ENCODE measurements at regions not wholly inside any gene's neighbourhood (a gene's known extent, or its start where the extent isn't known, plus 50 kb on each side); places are given as distances from the start of the nearest gene placed in this dataset.
"Not testable (repeated sequence)": the region's sequence is repeated elsewhere in the genome, so short reads cannot be mapped to it uniquely, and the experiment has no call there.

DNA sequence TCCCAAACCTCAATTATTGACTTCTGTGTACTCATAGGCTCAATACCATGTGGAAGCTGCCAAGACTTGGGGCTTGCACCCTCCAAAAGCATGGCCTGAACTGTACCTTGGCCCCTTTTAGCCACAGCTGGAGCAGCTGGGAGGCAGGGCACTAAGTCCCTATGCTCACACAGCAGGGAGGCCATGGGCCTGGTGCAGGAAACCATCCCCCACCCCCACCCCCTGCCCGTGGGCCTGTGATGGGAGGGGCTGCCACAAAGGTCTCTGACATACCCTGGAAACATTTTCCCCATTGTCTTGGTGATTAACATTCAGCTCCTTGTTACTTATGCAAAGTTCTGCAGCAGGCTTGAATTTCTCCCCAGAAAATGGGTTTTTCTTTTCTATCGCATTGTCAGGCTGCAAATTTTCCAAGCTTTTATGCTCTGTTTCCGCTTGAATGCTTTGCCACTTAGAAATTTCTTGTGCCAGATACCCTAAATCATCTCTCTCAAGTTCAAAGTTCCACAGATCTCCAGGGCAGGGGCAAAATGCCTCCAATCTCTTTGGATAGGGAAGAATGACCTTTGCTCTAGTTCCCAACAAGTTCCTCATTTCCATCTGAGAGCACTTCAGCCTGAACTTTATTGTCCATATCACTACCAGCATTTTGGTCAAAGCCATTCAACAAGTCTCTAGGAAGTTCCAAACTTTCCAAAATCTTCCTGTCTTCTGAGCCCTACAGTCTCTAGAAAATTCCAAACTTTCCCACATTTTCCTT, 141.8 kb downstream of the AHR start:
- not testable (repeated sequence) for DNase-seq (ENCODE audit: low spot score)

GRCh38 chr7:17440831-17441230, 142.4 kb downstream of the AHR start:
- no peak for DNase-seq (ENCODE audit: low spot score)

- DNase-seq (ENCODE audit: low spot score), result no peak
These were observed 143.1 kb downstream of the AHR start for GRCh38 chr7:17441557-17441956.

DNA sequence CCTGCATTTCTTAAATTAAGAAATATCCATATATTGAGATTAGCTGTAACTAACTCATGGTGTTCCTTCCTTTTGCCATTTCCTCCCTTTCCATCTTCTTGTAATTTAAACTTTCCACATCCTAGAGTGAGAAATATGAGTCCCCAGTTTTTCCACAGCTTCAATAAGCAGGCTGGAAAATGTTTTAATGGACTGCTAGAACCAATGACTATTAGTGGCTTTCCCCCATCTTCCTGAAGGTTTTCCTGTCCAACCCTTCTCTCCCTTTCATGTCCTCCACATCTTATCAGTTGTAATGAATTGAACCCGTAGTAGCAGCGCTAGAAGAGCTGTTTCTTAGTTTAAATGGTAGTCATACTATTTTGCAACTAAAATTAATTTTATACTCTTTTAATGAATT, 145.7 kb downstream of the AHR start:
- no peak for DNase-seq (ENCODE audit: low spot score)

DNA sequence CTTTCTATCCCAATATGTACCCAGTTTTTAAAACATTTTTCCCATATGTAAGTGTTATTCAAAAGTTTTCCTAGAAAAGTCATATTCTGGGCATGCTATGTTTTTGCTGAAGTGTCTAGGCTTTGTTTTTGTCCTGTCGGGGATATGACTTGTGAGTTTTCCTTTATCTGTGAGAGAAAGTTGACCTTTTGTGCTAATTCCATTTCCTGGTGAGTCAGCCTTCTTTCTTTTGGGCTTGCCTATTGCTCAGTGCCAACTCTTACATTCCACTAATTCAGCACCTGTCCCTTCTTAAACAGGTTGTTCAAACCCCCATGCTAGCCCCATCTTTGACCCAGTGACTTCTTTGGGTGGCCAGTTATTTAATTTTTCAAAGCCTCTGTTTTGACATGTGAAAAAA, 146.2 kb downstream of the AHR start:
- DNase-seq (ENCODE audit: low spot score), result peak; percentile 86

GRCh38 chr7:17446340-17446739, 147.9 kb downstream of the AHR start:
- DNase-seq (ENCODE audit: low spot score), result no peak

DNA sequence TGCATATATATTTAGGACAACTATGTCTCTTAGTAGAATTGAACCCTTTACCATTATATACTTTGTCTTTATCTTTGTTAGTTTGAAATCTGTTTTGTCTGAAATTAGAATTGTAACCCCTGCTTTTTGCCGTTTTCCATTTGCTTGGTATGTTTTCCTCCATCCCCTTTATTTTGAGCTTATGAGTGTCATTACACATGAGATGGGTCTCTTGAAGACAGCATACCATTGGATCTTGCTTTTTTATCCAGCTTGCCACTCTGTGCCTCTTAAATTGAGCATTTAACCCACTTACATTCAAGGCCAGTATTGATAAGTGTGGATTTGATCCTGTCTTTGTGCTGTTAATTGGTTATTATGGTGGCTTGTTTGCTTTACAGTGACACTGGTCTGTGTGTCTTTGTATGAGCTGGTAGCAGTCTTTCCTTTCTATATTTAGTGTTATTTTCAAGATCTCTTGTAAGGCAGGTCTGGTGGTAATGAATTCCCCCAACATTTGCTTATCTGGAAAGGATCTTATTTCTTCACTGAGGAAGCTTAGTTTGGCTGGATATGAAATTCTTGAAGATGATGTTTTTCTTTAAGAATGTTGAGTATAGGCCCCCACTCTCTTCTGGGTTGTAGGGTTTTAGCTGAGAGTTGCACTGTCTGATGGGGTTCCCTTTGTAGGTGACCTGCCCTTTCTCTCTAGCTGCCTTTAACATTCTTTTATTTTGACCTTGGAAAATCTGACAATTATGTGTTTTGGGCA, 149.5 kb downstream of the AHR start:
- no peak for DNase-seq (ENCODE audit: low spot score)

GRCh38 chr7:17448479-17449423, 150.3 kb downstream of the AHR start:
- no peak for DNase-seq (ENCODE audit: low spot score)

- DNase-seq (ENCODE audit: low spot score), result no peak
These were observed 158.1 kb downstream of the AHR start for GRCh38 chr7:17456541-17456940.

DNA sequence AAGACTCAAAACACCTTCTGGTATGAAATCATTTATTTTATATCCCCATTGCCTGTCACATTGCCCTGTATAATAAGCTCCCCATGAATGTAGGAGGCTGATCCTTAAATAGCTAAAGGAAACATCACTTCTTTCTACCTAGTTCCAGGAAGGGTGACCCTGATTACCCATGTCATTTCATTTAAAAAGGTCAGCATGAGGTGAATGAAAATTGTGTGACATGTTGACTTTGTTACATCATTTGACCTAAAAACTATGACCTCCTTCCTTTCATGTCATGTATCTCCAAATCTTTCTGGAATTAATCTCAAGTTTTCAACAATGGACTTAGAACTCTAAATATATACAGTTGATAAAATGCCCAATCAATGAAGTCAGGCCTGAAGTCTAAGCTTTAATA, 161.5 kb downstream of the AHR start:
- no peak for DNase-seq (ENCODE audit: low spot score)

- DNase-seq (ENCODE audit: low spot score), result no peak
These were observed 162.2 kb downstream of the AHR start for GRCh38 chr7:17460665-17461064.

- peak; percentile 65 for DNase-seq (ENCODE audit: low spot score)
These were observed 163.7 kb downstream of the AHR start for GRCh38 chr7:17462131-17462631.

GRCh38 chr7:17463511-17464085, 165.1 kb downstream of the AHR start:
- no peak for DNase-seq (ENCODE audit: low spot score)

DNA sequence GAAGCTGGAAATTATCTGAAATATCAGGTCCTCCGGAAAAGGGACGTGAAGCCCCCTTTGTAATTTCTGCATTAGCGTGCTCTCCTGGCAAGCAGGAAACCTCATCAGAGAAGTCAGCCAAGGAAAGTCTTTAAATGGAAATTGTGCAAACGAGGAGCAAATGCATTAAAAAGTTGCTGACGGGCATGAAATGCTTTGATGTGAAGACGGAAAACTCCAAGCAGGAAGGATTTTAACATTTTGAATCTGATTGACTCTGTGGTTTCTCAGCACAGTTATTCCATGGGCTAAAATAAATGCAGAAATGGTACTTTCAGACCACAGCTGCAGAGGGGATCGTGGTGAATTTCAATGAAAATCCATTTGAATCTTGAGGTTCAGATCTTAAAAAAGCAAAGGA, 167.8 kb downstream of the AHR start:
- no peak for DNase-seq (ENCODE audit: low spot score)

DNA sequence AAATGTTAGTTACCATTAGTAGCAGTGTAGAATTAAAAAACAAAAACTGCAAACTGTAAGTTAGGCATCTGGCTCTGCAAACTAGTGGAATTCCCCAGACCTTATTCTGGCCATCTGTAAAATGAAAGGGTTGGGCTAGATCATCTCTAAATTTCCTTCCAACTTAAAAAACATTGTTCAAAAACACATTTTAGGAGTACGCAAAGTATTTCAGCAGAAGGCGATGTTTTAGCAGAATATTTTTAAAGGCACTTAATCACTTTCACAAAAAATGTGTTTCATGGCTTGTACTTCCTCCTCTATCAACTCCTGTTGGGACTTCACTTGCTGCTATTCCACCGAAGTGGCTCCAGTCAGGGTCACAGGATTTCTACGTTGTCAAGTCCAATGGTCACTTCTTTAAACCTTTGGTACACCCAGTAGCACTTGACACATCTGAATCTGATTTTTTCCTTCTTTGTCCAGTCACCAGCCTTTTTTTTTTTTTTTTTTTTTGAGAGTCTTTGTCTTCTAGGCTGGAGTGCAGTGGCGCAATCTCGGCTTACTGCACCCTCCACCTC, 169.0 kb downstream of the AHR start:
- no peak for DNase-seq (ENCODE audit: low spot score)

DNA sequence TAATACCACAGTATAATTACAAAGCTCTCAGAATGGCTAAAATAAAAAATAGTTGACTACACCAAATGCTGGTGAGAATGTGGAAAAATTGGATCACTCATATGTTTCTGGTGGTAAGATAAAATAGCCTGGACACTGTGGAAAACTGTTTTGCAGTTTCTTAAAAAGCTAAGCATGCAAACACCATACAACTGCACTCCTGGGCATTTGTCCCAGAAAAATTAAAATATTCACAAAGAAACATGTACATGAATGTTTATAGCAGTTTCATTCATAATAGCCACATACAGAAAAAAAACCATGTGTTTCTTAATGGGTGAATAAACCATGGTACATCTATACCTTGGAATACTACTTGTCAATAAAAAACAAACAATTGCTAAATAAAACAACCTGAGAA, 172.9 kb downstream of the AHR start:
- DNase-seq (ENCODE audit: low spot score), result no peak

DNA sequence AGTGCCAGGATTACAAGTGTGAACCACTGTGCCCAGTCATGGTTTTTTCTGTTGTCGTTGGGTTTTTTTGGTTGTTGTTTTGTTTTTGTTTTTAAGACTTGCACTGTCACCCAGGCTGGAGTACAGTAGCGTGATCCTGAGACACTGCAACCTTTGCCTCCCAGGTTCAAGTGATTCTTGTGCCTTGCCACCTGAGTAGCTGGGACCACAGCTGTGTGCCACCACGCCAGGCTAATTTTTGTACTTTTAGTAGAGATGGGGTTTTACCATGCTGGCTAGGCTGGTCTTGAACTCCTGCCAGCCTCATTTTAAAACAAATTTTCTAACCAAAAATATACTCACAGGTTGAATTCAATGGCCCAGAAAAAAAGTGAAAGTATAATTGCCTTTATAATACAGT, 174.1 kb downstream of the AHR start:
- no peak for DNase-seq (ENCODE audit: low spot score)

- no peak for DNase-seq (ENCODE audit: low spot score)
These were observed 174.5 kb downstream of the AHR start for GRCh38 chr7:17472939-17473338.

- no peak for DNase-seq (ENCODE audit: low spot score)
These were observed 176.4 kb downstream of the AHR start for GRCh38 chr7:17474724-17475344.

GRCh38 chr7:17477182-17477581, 178.7 kb downstream of the AHR start:
- peak; percentile 7 for DNase-seq (ENCODE audit: low spot score)

- DNase-seq (ENCODE audit: low spot score), result no peak
These were observed 182.7 kb downstream of the AHR start for GRCh38 chr7:17481118-17481517.

All from LoVo (cell line).